A673 (cell line): ENCODE measurements at regions not wholly inside any gene's neighbourhood (a gene's known extent, or its start where the extent isn't known, plus 50 kb on each side); places are given as distances from the start of the nearest gene placed in this dataset.

ENCODE experiments used
- BruUV-seq: library from RNA; stranded (reverse); fragments of 400-500 nt; replicated peaks from 2 replicates; lab custom pipeline; 2021; lab: Mats Ljungman, UMichigan
- CTCF ChIA-PET: fragments of 300-600 bp; sonication (Branson Sonifier 250); formaldehyde crosslinking; loops from one replicate; lab custom pipeline; 2022; ENCODE audit warnings: antibody characterized with exemption; lab: Charles Lee
- POLR2A ChIA-PET: fragments of 300-600 bp; sonication (Branson Sonifier 250); formaldehyde crosslinking; loops from one replicate; lab custom pipeline; 2022; ENCODE audit warnings: antibody characterized with exemption; ENCODE audit not compliant: low non-redundant PET; lab: Charles Lee
- DNase-seq: peaks from one replicate; pipeline ENCODE4 v3.0.0-alpha.2; 2015; ENCODE audit warnings: low spot score
- H3K27ac ChIP-seq: fragments of 200-600 bp; sonication (generic); 2 replicates; pipeline ENCODE4 v1.5.1; 2016; ENCODE audit warnings: mixed run types, low read depth, mild to moderate bottlenecking, mixed read lengths, antibody characterized with exemption, low read length; ENCODE audit not compliant: poor library complexity, severe bottlenecking
- H3K27me3 ChIP-seq: fragments of 200-600 bp; sonication (generic); replicated peaks from 2 replicates; pipeline ENCODE4 v1.6.1; 2017; ENCODE audit warnings: mixed run types, low read depth, mild to moderate bottlenecking, mixed read lengths, antibody characterized with exemption, low read length; ENCODE audit not compliant: insufficient read depth, poor library complexity
- H3K36me3 ChIP-seq: fragments of 200-600 bp; sonication (generic); 2 replicates; pipeline ENCODE4 v1.6.1; 2016; ENCODE audit warnings: mixed run types, mild to moderate bottlenecking, mixed read lengths, antibody characterized with exemption, low read length; ENCODE audit not compliant: insufficient read depth, poor library complexity, severe bottlenecking
- H3K4me1 ChIP-seq: fragments of 200-600 bp; sonication (generic); 2 replicates; pipeline ENCODE4 v1.6.1; 2017; ENCODE audit warnings: mixed run types, mild to moderate bottlenecking, mixed read lengths, antibody characterized with exemption, low read length; ENCODE audit not compliant: insufficient read depth, poor library complexity, severe bottlenecking
- H3K4me3 ChIP-seq: fragments of 200-600 bp; sonication (generic); 2 replicates; pipeline ENCODE4 v1.5.1; 2016; ENCODE audit warnings: low read depth, mixed run types, mild to moderate bottlenecking, mixed read lengths, low read length; ENCODE audit not compliant: poor library complexity, severe bottlenecking
- H3K9me3 ChIP-seq: fragments of 200-600 bp; sonication (generic); 2 replicates; pipeline ENCODE4 v1.6.1; 2016; ENCODE audit warnings: mixed run types, low read depth, mild to moderate bottlenecking, mixed read lengths, antibody characterized with exemption, low read length; ENCODE audit not compliant: poor library complexity, severe bottlenecking
- EZH2 ChIP-seq: fragments of 200-600 bp; sonication (generic); IDR thresholded peaks from 2 replicates; pipeline ENCODE4 v1.6.1; 2017; ENCODE audit warnings: borderline replicate concordance, low read depth, mild to moderate bottlenecking, mixed read lengths, antibody characterized with exemption, low read length; ENCODE audit not compliant: poor library complexity, severe bottlenecking
- intact Hi-C: fragments of 100-400 bp; cut with micrococcal nuclease; formaldehyde crosslinking; loops from one replicate; pipeline ENCODE4 v1.10.0; 2022; ENCODE audit not compliant: unreplicated experiment
- TF ChIP-seq, protein P1 (sequence below): fragments of 300-800, 200-600 bp; sonication (generic); conservative IDR thresholded peaks from 2 replicates; pipeline ENCODE4 v1.5.1; 2017; ENCODE audit warnings: low read depth, mild to moderate bottlenecking, antibody characterized with exemption, low read length, moderate library complexity, mixed read lengths

DNA sequence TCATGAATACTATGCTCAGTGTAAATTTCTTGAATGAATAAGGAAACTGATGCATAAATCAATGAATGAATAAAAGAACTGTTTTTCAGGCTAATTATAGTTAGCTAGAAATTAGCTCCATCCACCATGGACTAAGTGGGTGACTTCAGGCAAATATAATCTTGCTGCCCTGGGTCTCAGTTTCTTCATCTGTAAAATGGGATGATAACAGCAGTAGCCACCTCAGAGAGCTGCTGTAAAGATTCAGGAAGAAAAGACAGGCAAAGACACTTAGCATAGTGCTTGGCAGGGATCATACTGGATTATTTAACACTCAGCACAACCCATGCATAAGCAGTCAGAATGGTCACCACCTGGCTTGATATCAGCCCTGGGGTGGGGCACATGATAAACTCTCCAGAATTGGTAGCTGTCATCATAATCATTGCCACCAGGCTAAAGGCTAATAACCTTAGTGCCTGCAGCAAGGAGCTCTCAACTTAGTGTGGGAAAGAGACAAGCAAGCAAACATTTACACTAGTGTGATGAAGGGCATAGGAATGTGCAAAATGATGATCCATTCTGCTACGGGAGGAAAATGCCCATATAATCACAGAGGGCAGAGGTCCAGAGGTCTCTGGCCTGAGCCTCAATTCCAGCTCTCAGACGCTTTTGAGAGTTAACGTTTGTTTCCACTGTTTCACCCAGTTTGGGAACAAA, 234.7 kb upstream of the TBX3 start:
- ChIA-PET CTCF (no interaction called here), POLR2A (no interaction called here)
- H3K27me3 ChIP-seq: no peaks in the 10 kb centered on the region
- H3K4me1 ChIP-seq: no peaks in the 10 kb centered on the region
- intact Hi-C loops: no loop called here
- BruUV-seq: no TSS peak
- no peak overlapping the region for H3K27ac ChIP-seq
- H3K4me3 ChIP-seq: no peak overlapping the region
- no peak for DNase-seq
- H3K9me3 ChIP-seq: peaks cover 12% of the 10 kb centered on the region
- no peak for TF ChIP-seq EZH2
- TF ChIP-seq, protein P1, sequence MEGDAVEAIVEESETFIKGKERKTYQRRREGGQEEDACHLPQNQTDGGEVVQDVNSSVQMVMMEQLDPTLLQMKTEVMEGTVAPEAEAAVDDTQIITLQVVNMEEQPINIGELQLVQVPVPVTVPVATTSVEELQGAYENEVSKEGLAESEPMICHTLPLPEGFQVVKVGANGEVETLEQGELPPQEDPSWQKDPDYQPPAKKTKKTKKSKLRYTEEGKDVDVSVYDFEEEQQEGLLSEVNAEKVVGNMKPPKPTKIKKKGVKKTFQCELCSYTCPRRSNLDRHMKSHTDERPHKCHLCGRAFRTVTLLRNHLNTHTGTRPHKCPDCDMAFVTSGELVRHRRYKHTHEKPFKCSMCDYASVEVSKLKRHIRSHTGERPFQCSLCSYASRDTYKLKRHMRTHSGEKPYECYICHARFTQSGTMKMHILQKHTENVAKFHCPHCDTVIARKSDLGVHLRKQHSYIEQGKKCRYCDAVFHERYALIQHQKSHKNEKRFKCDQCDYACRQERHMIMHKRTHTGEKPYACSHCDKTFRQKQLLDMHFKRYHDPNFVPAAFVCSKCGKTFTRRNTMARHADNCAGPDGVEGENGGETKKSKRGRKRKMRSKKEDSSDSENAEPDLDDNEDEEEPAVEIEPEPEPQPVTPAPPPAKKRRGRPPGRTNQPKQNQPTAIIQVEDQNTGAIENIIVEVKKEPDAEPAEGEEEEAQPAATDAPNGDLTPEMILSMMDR: no peak
- no peaks in the 10 kb centered on the region for H3K36me3 ChIP-seq

DNA sequence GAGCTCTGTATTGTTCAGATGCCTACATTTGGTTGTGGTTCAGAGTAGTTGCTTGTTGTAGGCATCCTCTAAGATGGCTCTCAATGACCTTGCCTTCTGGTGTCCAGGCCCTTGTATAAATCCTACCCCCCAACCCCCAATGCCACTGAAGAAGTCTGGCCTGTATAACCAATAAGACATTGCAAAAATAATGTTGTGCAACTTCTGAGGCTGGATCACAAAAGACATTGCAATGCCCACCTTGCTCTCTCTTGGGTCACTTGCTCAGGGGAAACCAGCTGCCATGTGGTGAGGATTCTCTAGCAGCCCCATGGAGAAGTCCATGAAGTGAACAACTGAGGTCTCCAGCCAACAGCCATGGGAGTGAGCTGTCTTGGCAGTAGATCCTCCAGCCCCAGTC, 234.0 kb upstream of the TBX3 start:
- intact Hi-C loops: no loop called here
- ChIA-PET POLR2A (no interaction called here), CTCF (no interaction called here)

GRCh38 chr12:114917307-114917706, 233.3 kb upstream of the TBX3 start:
- BruUV-seq: no TSS peak
- Histone ChIP-seq H3K4me3 (no peak overlapping the region), H3K27me3 (no peaks in the 10 kb centered on the region), H3K9me3 (peaks cover 12% of the 10 kb centered on the region), H3K4me1 (no peaks in the 10 kb centered on the region), H3K36me3 (no peaks in the 10 kb centered on the region), H3K27ac (no peak overlapping the region)
- intact Hi-C loops: no loop called here
- CTCF ChIA-PET: no interaction called here
- no peak for TF ChIP-seq EZH2
- TF ChIP-seq, protein P1: no peak
- no peak for DNase-seq
- POLR2A ChIA-PET: no interaction called here

More for the DNA sequence above, 234.0 kb upstream of the TBX3 start:
- Histone ChIP-seq H3K4me1 (no peaks in the 10 kb centered on the region), H3K4me3 (no peak overlapping the region), H3K27ac (no peak overlapping the region), H3K36me3 (no peaks in the 10 kb centered on the region), H3K27me3 (no peaks in the 10 kb centered on the region), H3K9me3 (peaks cover 12% of the 10 kb centered on the region)
- no peak for DNase-seq
- no peak for TF ChIP-seq EZH2
- TF ChIP-seq, protein P1: no peak
- BruUV-seq: no TSS peak
